Lower leg skin (tissue), 3 donors: ENCODE measurements at regions not wholly inside any gene's neighbourhood (a gene's known extent, or its start where the extent isn't known, plus 50 kb on each side); places are given as distances from the start of the nearest gene placed in this dataset.

ENCODE experiments used
- POLR2A ChIP-seq, 2 donors: fragments of 450-650 bp; IDR thresholded peaks; one replicate each; pipeline ENCODE4 v1.6.1; 2016 to 2017; ENCODE audit warnings: antibody characterized with exemption in 2 of 2, mild to moderate bottlenecking in 1 of 2, moderate library complexity in 1 of 2
- TF ChIP-seq, protein P1 (sequence below), 3 donors: fragments of 450-650 bp; IDR thresholded peaks; one replicate each; pipeline ENCODE4 v1.5.1; 2016; ENCODE audit warnings: antibody characterized with exemption in 3 of 3, mild to moderate bottlenecking in 3 of 3, moderate library complexity in 2 of 3

DNA sequence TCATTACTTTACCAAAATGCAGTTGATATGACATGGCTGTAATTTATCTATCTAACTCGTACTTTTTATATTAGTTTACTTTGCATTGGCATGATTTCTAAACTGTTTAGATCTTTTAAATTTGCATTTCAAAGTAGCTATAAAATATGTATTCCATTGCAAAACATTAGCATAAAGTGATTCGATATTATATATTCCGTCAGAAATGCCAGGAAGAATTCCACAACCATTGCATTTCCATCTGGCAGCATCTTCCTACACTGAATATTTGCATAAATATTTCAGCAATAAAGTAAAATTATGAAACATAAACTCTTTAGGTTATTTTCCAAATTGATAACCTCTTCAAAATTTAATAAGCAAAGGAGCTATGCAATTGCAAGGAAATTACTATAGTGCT, 546.6 kb downstream of the MFSD1 start:
- TF ChIP-seq, protein P1, sequence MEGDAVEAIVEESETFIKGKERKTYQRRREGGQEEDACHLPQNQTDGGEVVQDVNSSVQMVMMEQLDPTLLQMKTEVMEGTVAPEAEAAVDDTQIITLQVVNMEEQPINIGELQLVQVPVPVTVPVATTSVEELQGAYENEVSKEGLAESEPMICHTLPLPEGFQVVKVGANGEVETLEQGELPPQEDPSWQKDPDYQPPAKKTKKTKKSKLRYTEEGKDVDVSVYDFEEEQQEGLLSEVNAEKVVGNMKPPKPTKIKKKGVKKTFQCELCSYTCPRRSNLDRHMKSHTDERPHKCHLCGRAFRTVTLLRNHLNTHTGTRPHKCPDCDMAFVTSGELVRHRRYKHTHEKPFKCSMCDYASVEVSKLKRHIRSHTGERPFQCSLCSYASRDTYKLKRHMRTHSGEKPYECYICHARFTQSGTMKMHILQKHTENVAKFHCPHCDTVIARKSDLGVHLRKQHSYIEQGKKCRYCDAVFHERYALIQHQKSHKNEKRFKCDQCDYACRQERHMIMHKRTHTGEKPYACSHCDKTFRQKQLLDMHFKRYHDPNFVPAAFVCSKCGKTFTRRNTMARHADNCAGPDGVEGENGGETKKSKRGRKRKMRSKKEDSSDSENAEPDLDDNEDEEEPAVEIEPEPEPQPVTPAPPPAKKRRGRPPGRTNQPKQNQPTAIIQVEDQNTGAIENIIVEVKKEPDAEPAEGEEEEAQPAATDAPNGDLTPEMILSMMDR (IDR thresholded peaks at IDR 0.05): no peak
- TF ChIP-seq POLR2A (IDR thresholded peaks at IDR 0.05): no peak
